ENCODE measurements at regions not wholly inside any gene's neighbourhood (a gene's known extent, or its start where the extent isn't known, plus 50 kb on each side); places are given as distances from the start of the nearest gene placed in this dataset.

- Histone ChIP-seq H3T11ph (ENCODE audit: low read length) (no peak overlapping the region), H3K18ac (ENCODE audit: insufficient read length, low read depth, low read length) (no peak overlapping the region), H2BK15ac (ENCODE audit: low read depth, low read length) (no peak overlapping the region), H4K91ac (ENCODE audit: insufficient read length, low read depth, low read length) (no peak overlapping the region), H3K4me1 (ENCODE audit: insufficient read depth, low read length) (no peaks in the 10 kb centered on the region), H3K9me3 (ENCODE audit: control insufficient read depth, low read depth, low read length) (no peaks in the 10 kb centered on the region), H3K27me3 (ENCODE audit: insufficient read depth, low read length) (no peaks in the 10 kb centered on the region), H3K27ac (ENCODE audit: insufficient read length, low read depth, low read length) (no peak overlapping the region), H2AK5ac (ENCODE audit: insufficient read length, low read length) (no peak overlapping the region), H3K56ac (ENCODE audit: insufficient read length, low read depth, low read length) (no peak overlapping the region), H2BK20ac (ENCODE audit: low read depth, low read length, poor library complexity, severe bottlenecking) (no peak overlapping the region), H2BK5ac (ENCODE audit: insufficient read length, low read length) (no peak overlapping the region), H3K79me1 (ENCODE audit: insufficient read depth, low read depth, low read length, poor library complexity, severe bottlenecking) (no peaks in the 10 kb centered on the region), H2AFZ (ENCODE audit: low read length) (no peak overlapping the region), H3K14ac (ENCODE audit: insufficient read depth, low read length) (no peak overlapping the region), H2BK120ac (ENCODE audit: low read depth, low read length, poor library complexity, severe bottlenecking) (no peak overlapping the region), H4K8ac (replicated peaks; ENCODE audit: insufficient read length, low read depth, low read length) (no peak overlapping the region), H4K5ac (ENCODE audit: insufficient read length, low read depth, low read length) (no peak overlapping the region), H4K20me1 (ENCODE audit: control insufficient read depth, insufficient read depth, insufficient read length) (no peaks in the 10 kb centered on the region), H3K4me2 (ENCODE audit: insufficient read depth, insufficient read length, low read length) (no peak overlapping the region), H3K4ac (ENCODE audit: low read depth, low read length) (no peak overlapping the region), H2BK12ac (ENCODE audit: insufficient read length, low read depth, low read length) (no peak overlapping the region), H3K79me2 (ENCODE audit: insufficient read depth, low read length) (no peaks in the 10 kb centered on the region), H3K9ac (ENCODE audit: extremely low read depth, insufficient read length, low read length) (no peak overlapping the region), H3K23me2 (ENCODE audit: insufficient read length, low read depth, low read length, poor library complexity, severe bottlenecking) (no peaks in the 10 kb centered on the region), H3K23ac (ENCODE audit: insufficient read length, low read depth, low read length) (no peak overlapping the region)
- no peak for DNase-seq
- Mint-ChIP-seq H3K27me3 (ENCODE audit: low read depth) (no peaks in the 10 kb centered on the region), H3K27ac (no peak overlapping the region), H3K4me3 (no peak overlapping the region), H3K36me3 (ENCODE audit: insufficient read depth in 1 of 3, low read depth in 3 of 3) (no peaks in the 10 kb centered on the region), H3K9me3 (no peaks in the 10 kb centered on the region), H3K4me1 (peaks cover 0 to 3% of the 10 kb centered on the region in 2 experiments; a peak in 1 of 4 replicates)
- TF ChIP-seq, protein P1, sequence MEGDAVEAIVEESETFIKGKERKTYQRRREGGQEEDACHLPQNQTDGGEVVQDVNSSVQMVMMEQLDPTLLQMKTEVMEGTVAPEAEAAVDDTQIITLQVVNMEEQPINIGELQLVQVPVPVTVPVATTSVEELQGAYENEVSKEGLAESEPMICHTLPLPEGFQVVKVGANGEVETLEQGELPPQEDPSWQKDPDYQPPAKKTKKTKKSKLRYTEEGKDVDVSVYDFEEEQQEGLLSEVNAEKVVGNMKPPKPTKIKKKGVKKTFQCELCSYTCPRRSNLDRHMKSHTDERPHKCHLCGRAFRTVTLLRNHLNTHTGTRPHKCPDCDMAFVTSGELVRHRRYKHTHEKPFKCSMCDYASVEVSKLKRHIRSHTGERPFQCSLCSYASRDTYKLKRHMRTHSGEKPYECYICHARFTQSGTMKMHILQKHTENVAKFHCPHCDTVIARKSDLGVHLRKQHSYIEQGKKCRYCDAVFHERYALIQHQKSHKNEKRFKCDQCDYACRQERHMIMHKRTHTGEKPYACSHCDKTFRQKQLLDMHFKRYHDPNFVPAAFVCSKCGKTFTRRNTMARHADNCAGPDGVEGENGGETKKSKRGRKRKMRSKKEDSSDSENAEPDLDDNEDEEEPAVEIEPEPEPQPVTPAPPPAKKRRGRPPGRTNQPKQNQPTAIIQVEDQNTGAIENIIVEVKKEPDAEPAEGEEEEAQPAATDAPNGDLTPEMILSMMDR (conservative IDR thresholded peaks at IDR 0.05): no peak
Measured at GRCh38 chr6:95742767-95743289, 165.5 kb downstream of the MANEA start.
